Activated naive CD4-positive, alpha-beta T cell treated with anti-CD3 and anti-CD28 coated beads, Interleukin-2, amount 50 U/mL, for 24 hours (primary cell): ENCODE measurements at regions not wholly inside any gene's neighbourhood (a gene's known extent, or its start where the extent isn't known, plus 50 kb on each side); places are given as distances from the start of the nearest gene placed in this dataset.

ENCODE experiments used
- H3K27ac Mint-ChIP-seq: one replicate; pipeline ENCODE4 v1.8.0; 2021; ENCODE audit warnings: mild to moderate bottlenecking, mixed read lengths
- H3K27me3 Mint-ChIP-seq: one replicate; pipeline ENCODE4 v1.8.0; 2021; ENCODE audit warnings: mixed read lengths
- H3K36me3 Mint-ChIP-seq: one replicate; pipeline ENCODE4 v1.8.0; 2021; ENCODE audit warnings: mixed read lengths
- H3K4me1 Mint-ChIP-seq: one replicate; pipeline ENCODE4 v1.8.0; 2021; ENCODE audit warnings: mixed read lengths
- H3K4me3 Mint-ChIP-seq: one replicate; pipeline ENCODE4 v1.8.0; 2021; ENCODE audit warnings: mild to moderate bottlenecking, mixed read lengths
- H3K9me3 Mint-ChIP-seq: one replicate; pipeline ENCODE4 v1.8.0; 2021; ENCODE audit warnings: mixed read lengths

- H3K36me3 Mint-ChIP-seq: no peaks in the 10 kb centered on the region
- H3K4me3 Mint-ChIP-seq: no peak overlapping the region
- H3K27me3 Mint-ChIP-seq: no peaks in the 10 kb centered on the region
- peaks cover 5% of the 10 kb centered on the region for H3K9me3 Mint-ChIP-seq
- no peak overlapping the region for H3K27ac Mint-ChIP-seq
- no peaks in the 10 kb centered on the region for H3K4me1 Mint-ChIP-seq
Measured at GRCh38 chr1:81703756-81704463, 96.8 kb upstream of the ADGRL2 start.

- H3K4me1 Mint-ChIP-seq: no peaks in the 10 kb centered on the region
- no peak overlapping the region for H3K27ac Mint-ChIP-seq
- H3K36me3 Mint-ChIP-seq: no peaks in the 10 kb centered on the region
- no peak overlapping the region for H3K4me3 Mint-ChIP-seq
- H3K9me3 Mint-ChIP-seq: peaks cover 5% of the 10 kb centered on the region
- H3K27me3 Mint-ChIP-seq: no peaks in the 10 kb centered on the region
Measured at GRCh38 chr1:81703391-81703755, 97.4 kb upstream of the ADGRL2 start.

GRCh38 chr1:81702903-81703302, 97.8 kb upstream of the ADGRL2 start:
- Mint-ChIP-seq H3K4me3 (no peak overlapping the region), H3K36me3 (no peaks in the 10 kb centered on the region), H3K9me3 (peaks cover 5% of the 10 kb centered on the region), H3K27me3 (no peaks in the 10 kb centered on the region), H3K4me1 (no peaks in the 10 kb centered on the region), H3K27ac (no peak overlapping the region)

GRCh38 chr1:81702079-81702715, 98.5 kb upstream of the ADGRL2 start:
- Mint-ChIP-seq H3K4me3 (no peak overlapping the region), H3K27me3 (no peaks in the 10 kb centered on the region), H3K9me3 (peaks cover 5% of the 10 kb centered on the region), H3K27ac (no peak overlapping the region), H3K36me3 (no peaks in the 10 kb centered on the region), H3K4me1 (no peaks in the 10 kb centered on the region)

GRCh38 chr1:81700728-81701470, 99.8 kb upstream of the ADGRL2 start:
- Mint-ChIP-seq H3K27ac (no peak overlapping the region), H3K4me3 (no peak overlapping the region), H3K4me1 (no peaks in the 10 kb centered on the region), H3K9me3 (peaks cover 8% of the 10 kb centered on the region), H3K36me3 (no peaks in the 10 kb centered on the region), H3K27me3 (no peaks in the 10 kb centered on the region)

GRCh38 chr1:81699234-81699633, 101.5 kb upstream of the ADGRL2 start:
- H3K4me1 Mint-ChIP-seq: no peaks in the 10 kb centered on the region
- no peaks in the 10 kb centered on the region for H3K27me3 Mint-ChIP-seq
- peaks cover 5% of the 10 kb centered on the region for H3K9me3 Mint-ChIP-seq
- no peak overlapping the region for H3K27ac Mint-ChIP-seq
- H3K36me3 Mint-ChIP-seq: no peaks in the 10 kb centered on the region
- H3K4me3 Mint-ChIP-seq: no peak overlapping the region

GRCh38 chr1:81695741-81696140, 105.0 kb upstream of the ADGRL2 start:
- Mint-ChIP-seq H3K4me1 (no peaks in the 10 kb centered on the region), H3K36me3 (no peaks in the 10 kb centered on the region), H3K4me3 (no peak overlapping the region), H3K27ac (no peak overlapping the region), H3K9me3 (peaks cover 5% of the 10 kb centered on the region), H3K27me3 (no peaks in the 10 kb centered on the region)

GRCh38 chr1:81693316-81693715, 107.4 kb upstream of the ADGRL2 start:
- Mint-ChIP-seq H3K9me3 (peaks cover 5% of the 10 kb centered on the region), H3K36me3 (no peaks in the 10 kb centered on the region), H3K4me1 (no peaks in the 10 kb centered on the region), H3K27me3 (no peaks in the 10 kb centered on the region), H3K27ac (no peak overlapping the region), H3K4me3 (no peak overlapping the region)

GRCh38 chr1:81690676-81691453, 109.9 kb upstream of the ADGRL2 start:
- H3K4me1 Mint-ChIP-seq: no peaks in the 10 kb centered on the region
- no peak overlapping the region for H3K27ac Mint-ChIP-seq
- H3K27me3 Mint-ChIP-seq: no peaks in the 10 kb centered on the region
- no peak overlapping the region for H3K4me3 Mint-ChIP-seq
- H3K36me3 Mint-ChIP-seq: no peaks in the 10 kb centered on the region
- peaks cover under 1% of the 10 kb centered on the region for H3K9me3 Mint-ChIP-seq

- H3K27ac Mint-ChIP-seq: no peak overlapping the region
- no peaks in the 10 kb centered on the region for H3K36me3 Mint-ChIP-seq
- no peaks in the 10 kb centered on the region for H3K9me3 Mint-ChIP-seq
- no peaks in the 10 kb centered on the region for H3K27me3 Mint-ChIP-seq
- no peak overlapping the region for H3K4me3 Mint-ChIP-seq
- no peaks in the 10 kb centered on the region for H3K4me1 Mint-ChIP-seq
Measured at GRCh38 chr1:81689531-81689941, 111.2 kb upstream of the ADGRL2 start.

GRCh38 chr1:81682490-81682889, 118.2 kb upstream of the ADGRL2 start:
- Mint-ChIP-seq H3K9me3 (no peaks in the 10 kb centered on the region), H3K36me3 (no peaks in the 10 kb centered on the region), H3K4me1 (no peaks in the 10 kb centered on the region), H3K27me3 (no peaks in the 10 kb centered on the region), H3K27ac (no peak overlapping the region), H3K4me3 (no peak overlapping the region)

GRCh38 chr1:81681601-81682266, 119.0 kb upstream of the ADGRL2 start:
- H3K9me3 Mint-ChIP-seq: no peaks in the 10 kb centered on the region
- no peaks in the 10 kb centered on the region for H3K4me1 Mint-ChIP-seq
- H3K27me3 Mint-ChIP-seq: no peaks in the 10 kb centered on the region
- H3K27ac Mint-ChIP-seq: peak overlapping the region; percentile 42
- no peak overlapping the region for H3K4me3 Mint-ChIP-seq
- H3K36me3 Mint-ChIP-seq: no peaks in the 10 kb centered on the region

GRCh38 chr1:81681114-81681513, 119.6 kb upstream of the ADGRL2 start:
- Mint-ChIP-seq H3K4me1 (no peaks in the 10 kb centered on the region), H3K4me3 (no peak overlapping the region), H3K27me3 (no peaks in the 10 kb centered on the region), H3K27ac (no peak overlapping the region), H3K9me3 (no peaks in the 10 kb centered on the region), H3K36me3 (no peaks in the 10 kb centered on the region)

GRCh38 chr1:81679942-81680341, 120.8 kb upstream of the ADGRL2 start:
- H3K27ac Mint-ChIP-seq: no peak overlapping the region
- H3K36me3 Mint-ChIP-seq: no peaks in the 10 kb centered on the region
- H3K4me1 Mint-ChIP-seq: no peaks in the 10 kb centered on the region
- no peaks in the 10 kb centered on the region for H3K27me3 Mint-ChIP-seq
- no peaks in the 10 kb centered on the region for H3K9me3 Mint-ChIP-seq
- H3K4me3 Mint-ChIP-seq: no peak overlapping the region

GRCh38 chr1:81678779-81679178, 122.0 kb upstream of the ADGRL2 start:
- H3K9me3 Mint-ChIP-seq: no peaks in the 10 kb centered on the region
- H3K4me3 Mint-ChIP-seq: no peak overlapping the region
- H3K27ac Mint-ChIP-seq: no peak overlapping the region
- H3K27me3 Mint-ChIP-seq: no peaks in the 10 kb centered on the region
- no peaks in the 10 kb centered on the region for H3K36me3 Mint-ChIP-seq
- H3K4me1 Mint-ChIP-seq: no peaks in the 10 kb centered on the region
